Stimulated activated CD4-positive, alpha-beta T cell treated with anti-CD3 and anti-CD28 coated beads, Interleukin-1b, Interleukin-23, amount 100 ng/mL, for 48 hours (primary cell): ENCODE measurements at regions not wholly inside any gene's neighbourhood (a gene's known extent, or its start where the extent isn't known, plus 50 kb on each side); places are given as distances from the start of the nearest gene placed in this dataset.
A peak's percentile ranks its signal among the peaks of the same experiment; 100 is the strongest.
"Not testable (repeated sequence)": the region's sequence is repeated elsewhere in the genome, so short reads cannot be mapped to it uniquely, and the experiment has no call there.

Experiments
- DNase-seq: peaks from one replicate; pipeline ENCODE4 v3.0.0-alpha.2; 2020

GRCh38 chrX:128931071-128931470 lies 592.2 kb downstream of the SMARCA1 start:
- DNase-seq, result no peak

- no peak for DNase-seq
Measured at GRCh38 chrX:128929271-128930057, 593.8 kb downstream of the SMARCA1 start.

GRCh38 chrX:128928636-128929035 lies 594.7 kb downstream of the SMARCA1 start:
- no peak for DNase-seq

- DNase-seq, result no peak
Measured at GRCh38 chrX:128927363-128927762, 595.9 kb downstream of the SMARCA1 start.

- no peak for DNase-seq
Measured at GRCh38 chrX:128906753-128907152, 616.5 kb downstream of the SMARCA1 start.

GRCh38 chrX:128901018-128901417 lies 622.3 kb downstream of the SMARCA1 start:
- no peak for DNase-seq

GRCh38 chrX:128897621-128898020 lies 625.7 kb downstream of the SMARCA1 start:
- no peak for DNase-seq

GRCh38 chrX:128891554-128891953 lies 631.7 kb downstream of the SMARCA1 start:
- DNase-seq, result no peak

GRCh38 chrX:128884430-128884829 lies 638.9 kb downstream of the SMARCA1 start:
- DNase-seq, result no peak

- no peak for DNase-seq
Measured at GRCh38 chrX:128883650-128884049, 639.6 kb downstream of the SMARCA1 start.

- no peak for DNase-seq
Measured at GRCh38 chrX:128870361-128870760, 652.9 kb downstream of the SMARCA1 start.

- DNase-seq, result no peak
Measured at GRCh38 chrX:128862557-128862956, 660.7 kb downstream of the SMARCA1 start.

- DNase-seq, result no peak
Measured at GRCh38 chrX:128848374-128848773, 674.9 kb downstream of the SMARCA1 start.

- DNase-seq, result no peak
Measured at GRCh38 chrX:128846385-128846784, 676.9 kb downstream of the SMARCA1 start.

GRCh38 chrX:128818690-128819089 lies 704.6 kb downstream of the SMARCA1 start:
- no peak for DNase-seq

- DNase-seq, result no peak
Measured at GRCh38 chrX:128816919-128817318, 706.4 kb downstream of the SMARCA1 start.

- no peak for DNase-seq
Measured at GRCh38 chrX:128807367-128807766, 715.9 kb downstream of the SMARCA1 start.

- no peak for DNase-seq
Measured at GRCh38 chrX:128805236-128805635, 718.1 kb downstream of the SMARCA1 start.

GRCh38 chrX:128804828-128805227 lies 718.5 kb downstream of the SMARCA1 start:
- DNase-seq, result no peak

- DNase-seq, result no peak
Measured at GRCh38 chrX:128800138-128800537, 723.2 kb downstream of the SMARCA1 start.

- DNase-seq, result not testable (repeated sequence)
Measured at GRCh38 chrX:128783139-128783538, 730.9 kb upstream of the ACTRT1 start.

GRCh38 chrX:128781506-128781905 lies 729.3 kb upstream of the ACTRT1 start:
- DNase-seq, result peak; percentile 4

- DNase-seq, result no peak
Measured at GRCh38 chrX:128780934-128781333, 728.7 kb upstream of the ACTRT1 start.

- DNase-seq, result no peak
Measured at GRCh38 chrX:128769495-128769894, 717.3 kb upstream of the ACTRT1 start.

GRCh38 chrX:128759745-128760144 lies 707.5 kb upstream of the ACTRT1 start:
- no peak for DNase-seq
